ENCODE measurements at regions not wholly inside any gene's neighbourhood (a gene's known extent, or its start where the extent isn't known, plus 50 kb on each side); places are given as distances from the start of the nearest gene placed in this dataset.

DNA sequence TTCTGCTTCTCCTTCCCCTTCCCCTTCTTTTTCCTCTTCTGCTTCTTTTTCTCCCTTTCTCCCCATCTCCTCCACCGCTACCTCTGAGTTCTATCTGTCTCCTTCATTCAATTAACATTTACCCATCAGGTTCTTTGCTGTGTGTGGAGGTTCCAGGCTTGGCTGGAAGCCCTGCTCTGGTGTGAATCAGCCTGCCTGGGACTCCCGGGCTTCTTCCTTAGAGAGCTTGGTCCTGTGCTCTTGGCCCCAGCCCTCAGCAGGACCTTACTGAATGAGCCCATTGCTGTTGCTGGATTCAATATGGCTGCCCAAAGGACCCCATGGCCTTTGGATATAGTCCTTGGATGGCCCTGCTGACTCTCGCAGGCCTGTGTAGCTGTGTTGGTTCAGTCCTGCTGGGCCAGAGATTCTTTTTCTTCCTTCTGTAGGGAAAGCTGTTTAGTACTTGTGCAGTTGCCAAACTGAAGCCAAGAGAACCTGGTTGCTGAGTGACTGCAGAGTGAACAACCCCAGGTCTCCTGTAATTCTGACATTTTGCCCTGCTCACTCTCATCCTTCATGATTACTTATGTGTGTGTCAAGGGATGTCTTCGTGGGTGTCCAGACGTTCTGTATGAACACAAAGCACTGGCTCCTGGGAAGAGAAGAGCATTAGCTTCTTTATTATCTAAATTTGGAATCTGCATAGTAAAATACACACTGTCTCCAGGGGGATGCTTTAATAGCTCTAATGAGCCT is 81.0 kb upstream of the ZBED5 start:
- no peak overlapping the region for H3K27ac ChIP-seq
- H2AFZ ChIP-seq: no peak overlapping the region
- no peaks in the 10 kb centered on the region for H3K27me3 ChIP-seq
- no peaks in the 10 kb centered on the region for H3K36me3 ChIP-seq (replicated peaks; ENCODE audit: insufficient read depth, low read depth)
- H3K9me3 ChIP-seq (ENCODE audit: low read depth): no peaks in the 10 kb centered on the region
- no peak overlapping the region for H3K4me3 ChIP-seq
- H3K4me2 ChIP-seq: no peak overlapping the region
- DNase-seq (ENCODE audit: low spot score): no peak
- no peaks in the 10 kb centered on the region for H3K79me2 ChIP-seq
- TF ChIP-seq EZH2phosphoT487 (IDR thresholded peaks at IDR 0.05; ENCODE audit: low read depth, severe bottlenecking, unreplicated experiment) (no peak), EZH2 (IDR thresholded peaks at IDR 0.05; ENCODE audit: borderline replicate concordance) (no peak)
- TF ChIP-seq, protein P1, sequence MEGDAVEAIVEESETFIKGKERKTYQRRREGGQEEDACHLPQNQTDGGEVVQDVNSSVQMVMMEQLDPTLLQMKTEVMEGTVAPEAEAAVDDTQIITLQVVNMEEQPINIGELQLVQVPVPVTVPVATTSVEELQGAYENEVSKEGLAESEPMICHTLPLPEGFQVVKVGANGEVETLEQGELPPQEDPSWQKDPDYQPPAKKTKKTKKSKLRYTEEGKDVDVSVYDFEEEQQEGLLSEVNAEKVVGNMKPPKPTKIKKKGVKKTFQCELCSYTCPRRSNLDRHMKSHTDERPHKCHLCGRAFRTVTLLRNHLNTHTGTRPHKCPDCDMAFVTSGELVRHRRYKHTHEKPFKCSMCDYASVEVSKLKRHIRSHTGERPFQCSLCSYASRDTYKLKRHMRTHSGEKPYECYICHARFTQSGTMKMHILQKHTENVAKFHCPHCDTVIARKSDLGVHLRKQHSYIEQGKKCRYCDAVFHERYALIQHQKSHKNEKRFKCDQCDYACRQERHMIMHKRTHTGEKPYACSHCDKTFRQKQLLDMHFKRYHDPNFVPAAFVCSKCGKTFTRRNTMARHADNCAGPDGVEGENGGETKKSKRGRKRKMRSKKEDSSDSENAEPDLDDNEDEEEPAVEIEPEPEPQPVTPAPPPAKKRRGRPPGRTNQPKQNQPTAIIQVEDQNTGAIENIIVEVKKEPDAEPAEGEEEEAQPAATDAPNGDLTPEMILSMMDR (IDR thresholded peaks at IDR 0.05; ENCODE audit: poor library complexity): no peak
- H3K4me1 ChIP-seq (ENCODE audit: insufficient read depth): peaks cover 8% of the 10 kb centered on the region
- 77% methylated on average over 5 of the region's 5 CpGs for WGBS (ENCODE audit: low lambda C conversion rate, missing lambda C conversion rate)
- no peaks in the 10 kb centered on the region for H4K20me1 ChIP-seq (ENCODE audit: insufficient read depth, poor library complexity, severe bottlenecking)
- no peaks in the 10 kb centered on the region for H3K9me2 ChIP-seq (replicated peaks; ENCODE audit: insufficient read depth)

DNA sequence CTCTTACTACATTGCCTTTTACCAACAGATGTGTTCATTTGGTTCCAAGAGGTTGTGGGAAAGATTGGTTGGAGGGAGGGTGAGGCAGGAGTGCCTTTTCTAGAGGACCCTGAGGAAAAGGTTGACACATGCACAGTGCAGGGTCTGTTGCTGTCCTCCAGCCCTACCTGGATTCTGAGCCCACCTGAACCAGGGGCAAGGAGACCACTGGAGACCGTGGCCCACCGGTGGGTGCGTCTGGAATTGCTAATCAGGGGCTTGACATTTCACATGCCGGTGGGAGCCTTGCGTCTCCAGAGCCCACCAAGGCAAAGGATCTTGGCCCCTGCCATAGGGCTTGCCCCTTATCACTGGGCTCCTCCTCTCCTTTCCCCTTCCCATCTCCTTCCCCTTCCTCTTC is 80.4 kb upstream of the ZBED5 start:
- Histone ChIP-seq H3K36me3 (replicated peaks; ENCODE audit: insufficient read depth, low read depth) (no peaks in the 10 kb centered on the region), H3K4me3 (no peak overlapping the region), H3K79me2 (no peaks in the 10 kb centered on the region), H2AFZ (no peak overlapping the region), H3K27ac (no peak overlapping the region), H4K20me1 (ENCODE audit: insufficient read depth, poor library complexity, severe bottlenecking) (no peaks in the 10 kb centered on the region), H3K9me3 (ENCODE audit: low read depth) (no peaks in the 10 kb centered on the region), H3K27me3 (no peaks in the 10 kb centered on the region), H3K4me1 (ENCODE audit: insufficient read depth) (peaks cover 8% of the 10 kb centered on the region), H3K4me2 (no peak overlapping the region), H3K9me2 (replicated peaks; ENCODE audit: insufficient read depth) (no peaks in the 10 kb centered on the region)
- no peak for DNase-seq (ENCODE audit: low spot score)
- TF ChIP-seq, protein P1 (IDR thresholded peaks at IDR 0.05; ENCODE audit: poor library complexity): no peak
- TF ChIP-seq EZH2phosphoT487 (IDR thresholded peaks at IDR 0.05; ENCODE audit: low read depth, severe bottlenecking, unreplicated experiment) (no peak), EZH2 (IDR thresholded peaks at IDR 0.05; ENCODE audit: borderline replicate concordance) (no peak)
- WGBS (ENCODE audit: low lambda C conversion rate, missing lambda C conversion rate): 94% methylated on average over 5 of the region's 5 CpGs

DNA sequence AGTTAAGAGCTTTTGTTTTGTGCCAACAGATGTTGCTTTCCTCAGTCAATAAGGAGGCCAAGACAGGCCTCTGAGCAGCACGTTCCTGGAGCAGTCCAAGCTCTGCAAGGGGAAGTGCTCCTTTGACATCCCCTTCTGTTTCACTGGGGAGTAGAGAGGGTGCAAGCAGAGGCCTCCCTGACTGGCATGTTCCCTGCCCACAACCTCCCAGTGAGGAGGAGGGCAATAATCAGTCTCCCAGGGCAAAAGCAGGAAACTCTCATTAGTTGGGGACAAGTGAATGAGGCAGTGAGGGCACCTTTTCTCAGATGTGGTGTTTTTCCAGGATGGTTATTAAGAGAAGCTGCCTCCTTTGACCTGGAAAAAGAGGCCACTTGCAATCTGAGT is 79.5 kb upstream of the ZBED5 start:
- H3K36me3 ChIP-seq (replicated peaks; ENCODE audit: insufficient read depth, low read depth): no peaks in the 10 kb centered on the region
- no peaks in the 10 kb centered on the region for H3K9me2 ChIP-seq (replicated peaks; ENCODE audit: insufficient read depth)
- H4K20me1 ChIP-seq (ENCODE audit: insufficient read depth, poor library complexity, severe bottlenecking): no peaks in the 10 kb centered on the region
- H3K4me2 ChIP-seq: no peak overlapping the region
- no peaks in the 10 kb centered on the region for H3K79me2 ChIP-seq
- no peaks in the 10 kb centered on the region for H3K27me3 ChIP-seq
- 56% methylated on average over 1 of the region's 1 CpG for WGBS (ENCODE audit: low lambda C conversion rate, missing lambda C conversion rate)
- H3K4me1 ChIP-seq (ENCODE audit: insufficient read depth): peaks cover 8% of the 10 kb centered on the region
- DNase-seq (ENCODE audit: low spot score): no peak
- no peaks in the 10 kb centered on the region for H3K9me3 ChIP-seq (ENCODE audit: low read depth)
- TF ChIP-seq EZH2 (IDR thresholded peaks at IDR 0.05; ENCODE audit: borderline replicate concordance) (no peak), EZH2phosphoT487 (IDR thresholded peaks at IDR 0.05; ENCODE audit: low read depth, severe bottlenecking, unreplicated experiment) (no peak)
- TF ChIP-seq, protein P1 (IDR thresholded peaks at IDR 0.05; ENCODE audit: poor library complexity): no peak
- H2AFZ ChIP-seq: no peak overlapping the region
- no peak overlapping the region for H3K4me3 ChIP-seq
- no peak overlapping the region for H3K27ac ChIP-seq

All from hepatocyte (in vitro differentiated cells).